ENCODE measurements at regions not wholly inside any gene's neighbourhood (a gene's known extent, or its start where the extent isn't known, plus 50 kb on each side); places are given as distances from the start of the nearest gene placed in this dataset.

DNA sequence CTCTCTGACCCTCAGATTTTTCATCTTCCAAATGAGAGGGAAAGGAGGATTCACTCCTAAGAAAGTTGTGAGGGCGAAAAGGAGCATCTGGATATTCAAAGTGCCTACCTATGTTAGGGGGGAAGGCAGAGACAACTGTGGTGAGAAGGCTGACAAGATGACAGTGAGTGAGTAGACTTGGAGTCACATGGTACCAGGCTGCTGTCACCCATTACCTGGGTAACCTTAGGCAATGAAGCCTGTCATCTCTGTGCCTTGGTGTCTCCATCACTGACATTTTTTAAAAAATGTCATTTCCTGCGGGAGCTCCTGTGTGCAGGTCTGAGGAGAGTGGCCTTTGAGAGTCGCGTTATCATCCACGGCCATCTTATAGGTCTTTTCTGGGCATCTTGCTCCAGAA, 124.0 kb downstream of the MAF start:
- TF ChIP-seq, protein P1, sequence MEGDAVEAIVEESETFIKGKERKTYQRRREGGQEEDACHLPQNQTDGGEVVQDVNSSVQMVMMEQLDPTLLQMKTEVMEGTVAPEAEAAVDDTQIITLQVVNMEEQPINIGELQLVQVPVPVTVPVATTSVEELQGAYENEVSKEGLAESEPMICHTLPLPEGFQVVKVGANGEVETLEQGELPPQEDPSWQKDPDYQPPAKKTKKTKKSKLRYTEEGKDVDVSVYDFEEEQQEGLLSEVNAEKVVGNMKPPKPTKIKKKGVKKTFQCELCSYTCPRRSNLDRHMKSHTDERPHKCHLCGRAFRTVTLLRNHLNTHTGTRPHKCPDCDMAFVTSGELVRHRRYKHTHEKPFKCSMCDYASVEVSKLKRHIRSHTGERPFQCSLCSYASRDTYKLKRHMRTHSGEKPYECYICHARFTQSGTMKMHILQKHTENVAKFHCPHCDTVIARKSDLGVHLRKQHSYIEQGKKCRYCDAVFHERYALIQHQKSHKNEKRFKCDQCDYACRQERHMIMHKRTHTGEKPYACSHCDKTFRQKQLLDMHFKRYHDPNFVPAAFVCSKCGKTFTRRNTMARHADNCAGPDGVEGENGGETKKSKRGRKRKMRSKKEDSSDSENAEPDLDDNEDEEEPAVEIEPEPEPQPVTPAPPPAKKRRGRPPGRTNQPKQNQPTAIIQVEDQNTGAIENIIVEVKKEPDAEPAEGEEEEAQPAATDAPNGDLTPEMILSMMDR (IDR thresholded peaks at IDR 0.05) = no peak
- TF ChIP-seq POLR2A (IDR thresholded peaks at IDR 0.05) (no peak), POLR2AphosphoS5 (IDR thresholded peaks at IDR 0.05) (no peak), EP300 (IDR thresholded peaks at IDR 0.05) (no peak)

Data from upper lobe of left lung (tissue), 4 donors.